ENCODE measurements at regions not wholly inside any gene's neighbourhood (a gene's known extent, or its start where the extent isn't known, plus 50 kb on each side); places are given as distances from the start of the nearest gene placed in this dataset.
A peak's percentile ranks its signal among the peaks of the same experiment; 100 is the strongest.
"Not testable (repeated sequence)": the region's sequence is repeated elsewhere in the genome, so short reads cannot be mapped to it uniquely, and the experiment has no call there.

DNA sequence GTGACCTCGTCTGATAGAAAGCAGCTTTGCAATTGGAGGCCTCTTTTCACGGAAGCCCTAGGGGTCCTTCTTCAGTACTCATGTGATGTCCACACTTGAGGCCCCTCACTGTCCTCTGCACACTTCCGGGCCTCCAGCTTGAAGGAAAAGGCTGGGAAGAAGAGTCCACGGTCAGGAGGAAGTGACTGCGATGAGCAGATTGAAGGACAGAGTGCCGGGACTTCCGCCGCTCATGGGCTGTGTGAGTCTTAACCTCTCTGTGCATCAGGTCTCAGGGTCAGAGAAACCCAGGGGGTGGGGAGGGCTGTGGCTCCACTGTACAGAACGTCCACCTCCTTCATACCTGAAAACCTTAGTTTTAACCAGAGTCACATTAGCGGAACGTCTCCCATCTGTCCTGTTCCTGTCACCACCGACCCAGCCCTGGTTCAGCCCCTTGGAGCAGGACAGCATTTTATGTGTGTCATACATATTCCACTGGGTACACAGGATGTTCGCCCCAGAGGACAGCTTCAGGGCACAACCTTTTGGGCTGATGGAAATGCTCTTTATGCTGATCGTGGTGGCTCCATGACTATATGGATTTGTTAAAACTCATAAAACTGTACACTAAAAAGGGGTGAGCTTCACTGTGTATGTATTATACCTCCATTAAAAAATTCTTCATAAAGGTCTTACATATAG is 51.0 kb upstream of the SORCS2 start:
- H3K4me3 ChIP-seq (ENCODE audit: low read depth, low read length) = no peak overlapping the region

DNA sequence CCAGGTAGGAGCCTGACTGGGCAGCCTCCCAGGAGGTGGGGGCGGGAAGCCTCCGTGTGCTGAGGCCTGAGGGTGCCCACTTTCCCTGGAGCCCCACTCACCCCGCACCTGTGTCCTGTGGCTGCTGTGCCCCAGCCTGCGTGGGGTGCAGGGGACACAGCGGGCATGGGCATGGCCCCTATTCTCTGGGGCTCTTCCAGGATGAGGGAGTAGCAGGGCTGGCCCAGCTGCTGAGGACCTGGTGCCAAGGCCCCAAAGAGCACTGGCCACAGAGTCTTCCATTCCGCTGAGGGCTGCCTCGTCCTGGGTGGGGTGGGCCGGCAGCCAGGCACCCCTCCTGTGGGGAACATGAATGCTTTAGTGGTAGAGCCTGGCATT is 51.7 kb upstream of the SORCS2 start:
- DNase-seq (ENCODE audit: low read depth) = no peak
- no peak overlapping the region for H3K4me3 ChIP-seq (ENCODE audit: low read depth, low read length)

More for the DNA sequence above, 51.0 kb upstream of the SORCS2 start:
- DNase-seq (ENCODE audit: low read depth) = no peak

DNA sequence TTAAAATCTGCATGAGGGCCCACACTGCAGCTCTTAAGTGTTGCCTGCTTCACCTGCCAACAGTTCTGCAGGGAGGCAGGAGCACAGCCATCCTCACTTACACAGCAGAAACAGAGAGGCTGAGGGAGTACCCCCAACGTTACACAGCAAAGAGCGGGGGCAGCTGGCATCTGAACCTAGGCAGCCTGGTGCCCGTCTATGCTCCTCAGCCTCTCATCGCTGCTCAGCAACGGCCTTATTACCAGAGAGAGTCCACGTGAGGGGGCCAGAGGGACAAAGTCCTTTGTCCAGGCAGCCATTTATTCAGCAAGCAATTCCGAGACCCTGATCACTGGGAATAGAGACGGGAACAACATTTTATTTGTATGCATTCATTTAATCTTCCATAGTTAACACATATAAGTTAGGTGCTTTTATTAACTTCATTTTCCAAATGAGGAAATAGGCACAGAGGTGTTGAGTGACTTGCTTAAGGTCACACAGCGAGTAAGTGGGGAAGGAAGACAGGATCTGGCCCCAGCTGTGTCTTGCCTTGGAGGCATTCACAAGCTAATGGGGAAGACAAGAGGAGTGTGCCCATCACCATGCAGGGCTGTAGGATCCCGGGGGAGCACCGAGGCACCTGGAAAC is 52.2 kb upstream of the SORCS2 start:
- no peak for DNase-seq (ENCODE audit: low read depth)
- no peak overlapping the region for H3K4me3 ChIP-seq (ENCODE audit: low read depth, low read length)

DNA sequence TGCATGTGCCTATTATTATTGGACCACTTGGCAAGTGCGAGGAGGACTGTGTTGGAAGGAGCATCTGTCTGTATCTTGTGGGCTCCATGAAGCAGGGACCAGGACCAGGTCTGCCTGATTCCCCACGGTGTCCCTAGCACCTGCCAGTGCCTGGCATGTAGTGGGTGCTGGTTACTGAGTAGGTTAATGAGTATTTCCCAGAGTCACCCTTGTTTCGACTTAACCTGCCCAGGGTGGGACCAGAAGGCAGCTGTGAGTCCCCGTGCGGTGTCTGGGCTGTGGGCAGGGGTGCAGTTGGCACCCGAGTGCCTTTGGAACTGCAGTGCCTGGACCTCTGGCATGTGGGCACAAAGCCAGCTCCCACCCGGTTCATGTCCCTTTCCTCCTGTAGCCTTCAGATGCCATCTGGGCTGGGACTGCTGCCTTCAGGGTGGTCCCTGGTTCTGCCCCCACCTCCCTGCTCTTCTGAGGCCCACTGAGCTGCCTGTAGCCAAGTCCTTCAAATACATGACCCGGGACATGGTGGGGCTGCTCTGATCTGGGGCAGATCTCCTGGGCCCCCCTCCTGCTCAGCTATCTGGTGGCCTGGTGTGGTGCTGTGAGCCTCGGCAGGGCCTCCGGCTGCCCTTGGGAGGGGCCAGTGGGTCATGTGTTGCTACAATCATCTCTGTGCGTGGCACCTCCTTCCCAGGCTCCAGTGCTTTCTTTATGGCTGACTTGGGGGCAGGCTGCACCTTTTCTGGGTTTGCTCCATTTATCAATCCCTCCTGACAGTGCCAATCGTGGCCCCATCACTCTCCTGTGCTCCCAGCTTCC is 53.0 kb upstream of the SORCS2 start:
- DNase-seq (ENCODE audit: low read depth) = no peak
- no peak overlapping the region for H3K4me3 ChIP-seq (ENCODE audit: low read depth, low read length)

DNA sequence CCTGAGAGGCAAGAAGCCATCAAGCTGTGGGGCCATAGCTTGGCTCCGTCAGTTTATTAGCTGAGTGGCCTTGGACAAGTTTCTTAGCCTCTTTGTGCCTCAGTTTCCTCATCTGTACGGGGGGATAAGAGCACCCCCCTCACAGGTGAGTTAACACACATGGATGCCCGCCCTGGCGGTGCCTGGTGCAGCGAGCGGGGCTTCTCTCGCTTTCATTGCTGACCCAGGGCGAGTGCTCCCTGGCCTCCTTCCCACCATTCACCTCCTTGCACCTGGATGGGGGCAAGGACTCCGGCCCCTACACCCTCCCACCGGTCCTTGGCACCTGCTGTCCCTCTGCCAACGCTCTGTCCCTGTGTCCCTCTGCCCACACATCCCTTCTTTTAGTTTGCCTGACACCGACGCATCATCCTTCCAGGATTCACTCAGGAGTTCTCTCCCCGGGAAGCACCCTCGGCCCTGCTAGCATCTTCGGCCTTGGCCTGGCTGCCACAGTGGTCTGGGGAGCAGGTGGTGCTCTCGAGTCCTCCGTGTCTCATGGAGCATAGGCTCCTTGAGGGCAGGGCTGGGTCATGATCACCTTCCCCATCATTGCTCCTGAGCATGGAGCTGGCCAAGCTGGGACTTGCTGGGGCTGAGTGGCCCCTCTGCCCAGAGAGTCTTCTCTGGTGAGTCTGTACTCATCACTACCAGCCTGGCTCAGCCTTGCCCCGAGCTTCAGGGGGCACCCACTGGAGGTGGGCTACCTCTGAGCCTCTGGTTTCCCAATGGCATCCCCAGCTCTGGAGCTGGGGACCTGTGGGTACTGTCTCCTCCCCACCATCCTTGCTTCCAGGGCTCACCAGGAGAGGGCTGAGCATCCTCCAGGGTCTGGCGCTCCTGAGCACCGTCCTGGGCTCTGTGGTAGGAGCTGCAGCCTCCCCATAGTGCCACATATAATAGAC is 53.8 kb upstream of the SORCS2 start:
- no peak overlapping the region for H3K4me3 ChIP-seq (ENCODE audit: low read depth, low read length)

DNA sequence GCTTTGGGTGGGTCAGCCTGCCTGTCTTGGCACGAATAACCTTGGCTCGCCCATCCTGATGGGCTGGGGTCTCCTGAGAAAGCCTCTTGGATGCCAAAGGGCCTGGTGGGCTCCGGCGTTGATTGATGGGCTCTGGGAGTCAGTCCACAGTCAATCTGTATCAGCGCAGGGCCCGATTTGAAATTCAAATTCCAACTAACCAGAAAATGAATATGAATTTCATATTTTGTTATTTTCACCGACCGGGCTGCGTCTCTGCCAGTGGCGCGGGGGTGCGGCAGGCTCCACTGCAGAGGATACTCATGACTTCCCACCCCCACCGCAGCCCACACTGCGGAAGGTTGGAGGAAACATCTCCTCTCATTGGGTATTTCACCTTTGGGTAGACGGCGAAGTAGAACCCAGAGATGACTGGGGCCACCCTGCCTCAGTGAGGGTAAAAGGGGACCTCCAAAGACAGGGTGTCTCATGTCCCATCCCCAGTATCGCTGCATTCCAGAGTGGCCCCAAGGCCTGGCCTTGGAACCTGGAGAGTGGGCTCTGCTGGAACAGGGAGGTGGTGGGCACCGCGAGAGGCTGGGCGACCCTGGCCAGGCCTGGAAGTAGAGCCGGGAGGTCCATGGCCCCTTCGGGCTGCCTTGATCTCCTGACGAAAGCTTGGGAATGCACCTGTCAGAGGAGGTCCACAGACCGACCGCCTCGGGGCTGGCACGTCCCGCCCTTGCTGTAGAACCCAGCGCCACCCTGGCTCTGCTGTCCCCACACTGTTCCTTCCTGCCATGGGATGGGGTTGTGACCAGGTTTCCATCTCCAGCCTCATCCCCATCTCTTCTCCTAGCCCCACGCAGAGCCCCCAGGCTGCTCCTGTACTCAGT is 54.8 kb upstream of the SORCS2 start:
- DNase-seq (ENCODE audit: low read depth) = no peak

More for the DNA sequence above, 53.8 kb upstream of the SORCS2 start:
- DNase-seq (ENCODE audit: low read depth) = no peak

DNA sequence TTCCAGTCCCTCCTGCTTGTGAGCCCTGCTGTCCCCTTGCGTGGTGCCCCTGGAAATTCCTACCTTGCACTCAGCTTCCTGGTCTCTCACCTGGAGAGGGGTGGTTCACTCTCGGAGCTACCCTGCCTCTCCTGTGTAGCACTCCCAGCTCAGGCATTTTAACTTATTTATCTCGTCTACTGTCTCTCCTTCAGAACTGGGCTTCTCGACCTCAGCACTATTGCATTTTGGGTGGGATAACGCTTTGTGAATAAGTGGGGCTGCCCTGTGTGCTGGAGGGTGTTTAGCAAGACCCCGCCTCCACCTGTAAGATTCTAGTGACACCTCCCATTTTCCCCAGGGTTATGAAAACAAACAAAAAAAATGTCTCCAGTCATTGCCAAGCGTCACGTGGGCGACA is 56.0 kb upstream of the SORCS2 start:
- DNase-seq (ENCODE audit: low read depth) = no peak
- no peak overlapping the region for H3K4me3 ChIP-seq (ENCODE audit: low read depth, low read length)

More for the DNA sequence above, 54.8 kb upstream of the SORCS2 start:
- no peak overlapping the region for H3K4me3 ChIP-seq (ENCODE audit: low read depth, low read length)

DNA sequence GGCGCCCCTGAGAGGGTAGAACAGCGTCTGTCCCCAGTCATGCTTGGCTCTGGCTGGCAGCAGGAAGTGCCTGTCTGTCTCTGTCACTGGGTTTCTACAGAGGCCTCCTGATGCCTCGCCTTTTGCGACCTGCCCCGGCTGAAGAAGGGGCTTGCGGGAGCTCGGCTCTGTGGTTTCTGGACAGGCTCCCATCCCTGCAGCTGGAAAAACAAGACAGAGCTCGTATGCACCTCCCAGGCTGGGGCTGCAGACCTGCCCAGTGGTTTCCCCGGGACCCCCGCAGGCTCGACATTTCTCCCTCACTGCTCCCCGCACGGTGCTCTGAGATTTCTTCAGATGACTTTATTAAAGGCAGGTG is 57.0 kb upstream of the SORCS2 start:
- peak; percentile 34 for DNase-seq (ENCODE audit: low read depth)
- H3K4me3 ChIP-seq (ENCODE audit: low read depth, low read length) = no peak overlapping the region

DNA sequence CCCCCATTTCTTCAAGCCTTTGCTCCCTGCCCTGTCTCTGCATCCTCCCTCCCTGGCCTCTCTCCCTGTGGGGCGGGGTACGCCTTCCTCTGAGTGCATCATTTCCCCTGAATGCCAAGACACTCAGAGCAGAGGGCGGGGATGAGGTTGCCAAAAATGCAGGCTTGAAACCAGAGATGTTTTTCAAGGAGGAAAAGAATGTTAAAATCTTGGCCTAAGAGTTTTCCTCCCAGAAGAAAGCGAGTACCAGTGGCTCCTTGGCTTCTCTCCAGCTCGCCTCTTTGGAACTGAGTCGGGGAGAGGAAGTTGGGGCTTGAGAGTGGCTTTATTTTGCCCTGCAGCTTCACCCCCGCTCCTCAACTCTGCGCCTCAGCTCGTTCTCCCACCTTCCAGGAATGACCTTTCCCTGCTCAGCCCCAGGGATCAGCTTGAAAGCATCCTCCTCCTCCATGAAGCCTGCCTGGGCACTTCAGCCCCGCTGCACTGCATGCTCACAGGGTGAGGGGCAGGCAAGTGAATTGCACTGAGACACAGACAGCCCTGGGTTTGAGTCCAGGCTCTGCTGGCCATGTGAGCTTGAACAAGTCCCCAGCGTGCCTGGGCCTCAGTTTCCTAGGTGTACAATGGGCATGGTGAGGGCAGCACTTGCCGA is 57.5 kb upstream of the SORCS2 start:
- peak; percentile 76 for DNase-seq (ENCODE audit: low read depth)

DNA sequence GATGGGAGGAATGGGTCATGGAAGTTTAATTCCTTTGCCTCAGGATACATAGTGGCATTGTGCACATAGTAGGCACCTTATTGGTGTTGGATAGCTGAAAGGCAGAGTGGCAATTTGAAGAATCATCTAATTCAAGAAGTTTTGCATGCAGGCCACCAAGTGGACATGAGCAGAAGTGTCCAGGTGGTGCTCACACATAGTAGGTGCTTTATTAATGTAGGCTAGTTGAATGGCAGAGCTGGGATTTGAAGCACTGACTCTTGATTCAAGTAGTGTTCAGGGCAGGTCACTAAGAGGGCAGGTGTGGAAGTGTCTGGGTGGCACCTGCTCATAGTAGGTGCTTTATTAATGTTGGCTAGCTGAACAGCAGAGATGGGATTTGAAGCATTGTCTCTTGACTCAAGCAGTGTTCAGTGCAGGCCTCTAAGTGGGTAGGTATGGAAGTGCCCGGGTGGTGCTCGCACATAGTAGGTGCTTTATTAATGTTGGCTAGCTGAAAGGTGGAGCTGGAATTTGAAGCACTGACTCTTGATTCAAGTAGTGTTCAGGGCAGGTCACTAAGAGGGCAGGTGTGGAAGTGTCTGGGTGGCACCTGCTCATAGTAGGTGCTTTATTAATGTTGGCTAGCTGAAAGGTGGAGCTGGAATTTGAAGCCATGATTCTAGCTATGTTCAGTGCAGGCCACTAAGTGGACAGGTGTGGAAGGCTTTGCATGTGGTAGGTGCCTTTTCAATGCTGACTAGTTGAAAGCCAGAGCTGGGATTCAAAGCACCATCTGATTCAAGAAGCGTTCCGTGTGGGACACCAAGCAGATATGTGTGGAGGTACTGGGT is 58.3 kb upstream of the SORCS2 start:
- not testable (repeated sequence) for H3K4me3 ChIP-seq (ENCODE audit: low read depth, low read length); DNase-seq (ENCODE audit: low read depth)

More for the DNA sequence above, 57.5 kb upstream of the SORCS2 start:
- no peak overlapping the region for H3K4me3 ChIP-seq (ENCODE audit: low read depth, low read length)

DNA sequence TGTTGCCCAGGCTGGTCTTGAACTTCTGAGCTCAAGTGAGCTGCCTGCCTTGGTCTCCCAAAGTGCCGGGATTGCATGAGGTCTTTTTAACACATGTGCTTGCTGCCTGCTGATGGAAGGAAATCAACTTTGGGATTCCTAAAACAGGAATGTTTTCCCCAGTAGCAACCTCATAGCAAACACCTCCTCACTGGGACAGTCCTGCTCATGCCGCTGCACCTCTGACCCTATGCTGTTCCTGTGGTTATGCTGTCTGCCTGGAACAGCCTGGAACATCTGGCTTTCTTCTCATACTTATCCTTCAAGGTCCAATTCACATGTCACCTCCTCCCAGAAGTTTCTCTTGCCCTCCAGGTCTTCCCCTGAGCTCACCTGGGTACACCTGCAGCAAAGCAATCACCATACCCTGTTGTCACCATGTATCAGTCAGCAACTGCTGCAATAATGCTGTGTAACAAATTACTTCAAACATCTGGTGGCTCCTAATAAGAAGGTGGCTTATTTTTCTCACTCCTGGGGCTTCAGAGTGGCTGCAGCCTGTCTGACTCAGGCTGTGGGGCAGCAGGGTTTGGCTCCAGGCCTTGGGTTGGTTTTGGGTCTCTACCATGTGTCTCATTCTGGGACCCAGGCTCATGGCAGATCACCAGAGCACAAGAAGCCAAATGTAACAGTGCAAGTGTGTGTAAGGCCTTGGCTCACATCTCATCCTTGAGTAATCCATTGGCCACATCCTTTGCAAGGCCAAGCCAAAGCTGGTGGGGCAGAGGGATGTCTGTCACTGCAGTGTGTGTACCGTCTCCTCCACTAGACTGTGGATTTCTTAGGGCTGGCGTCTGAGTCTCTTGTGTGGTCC is 59.4 kb upstream of the SORCS2 start:
- DNase-seq (ENCODE audit: low read depth) = no peak

DNA sequence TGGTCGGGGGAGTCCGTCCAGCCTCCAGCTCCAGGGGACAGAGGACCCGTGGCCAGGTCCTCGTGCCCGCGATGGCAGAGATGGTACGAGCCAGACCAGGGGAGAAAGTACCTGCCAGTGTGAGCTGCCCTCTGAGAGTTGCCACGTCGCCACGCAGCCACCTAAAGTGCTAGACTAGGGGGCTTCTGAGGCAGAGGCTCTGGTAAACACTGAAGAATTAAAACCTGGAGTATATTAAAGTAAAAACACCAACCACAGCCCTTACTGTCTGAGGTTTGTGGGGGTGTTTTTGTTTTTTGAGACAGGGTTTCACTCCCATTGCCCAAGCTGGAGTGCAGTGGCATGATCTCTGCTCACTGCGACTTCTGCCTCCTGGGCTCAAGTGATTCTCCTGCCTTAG is 60.1 kb upstream of the SORCS2 start:
- no peak for DNase-seq (ENCODE audit: low read depth)
- H3K4me3 ChIP-seq (ENCODE audit: low read depth, low read length) = no peak overlapping the region

More for the DNA sequence above, 59.4 kb upstream of the SORCS2 start:
- H3K4me3 ChIP-seq (ENCODE audit: low read depth, low read length) = no peak overlapping the region

DNA sequence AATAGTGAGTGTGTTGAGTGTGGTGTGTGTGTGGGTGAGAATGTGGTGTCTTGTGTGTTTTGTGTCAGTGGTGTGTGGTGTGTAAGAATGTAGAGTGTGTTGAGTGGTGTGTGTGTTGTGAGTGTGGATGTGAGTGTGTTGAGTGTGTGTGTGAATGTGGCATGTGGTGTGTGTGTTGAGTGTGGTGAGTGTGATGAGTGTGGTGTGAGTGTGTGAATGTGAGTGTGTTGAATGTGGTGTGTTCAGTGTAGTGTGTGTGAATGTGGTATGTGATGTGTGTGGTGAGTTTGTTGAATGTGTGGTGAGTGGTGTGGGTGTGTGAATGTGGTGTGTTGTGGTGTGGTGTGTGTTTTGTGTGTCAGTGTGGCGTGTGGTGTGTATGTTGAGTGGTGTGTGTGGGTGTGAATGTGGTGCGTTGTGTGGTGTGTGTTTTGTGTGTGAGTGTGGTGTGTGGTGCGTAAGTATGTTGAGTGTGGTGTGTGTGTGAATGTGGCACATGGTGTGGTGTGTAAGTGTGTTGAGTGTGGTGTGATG is 60.8 kb upstream of the SORCS2 start:
- no peak for DNase-seq (ENCODE audit: low read depth)

DNA sequence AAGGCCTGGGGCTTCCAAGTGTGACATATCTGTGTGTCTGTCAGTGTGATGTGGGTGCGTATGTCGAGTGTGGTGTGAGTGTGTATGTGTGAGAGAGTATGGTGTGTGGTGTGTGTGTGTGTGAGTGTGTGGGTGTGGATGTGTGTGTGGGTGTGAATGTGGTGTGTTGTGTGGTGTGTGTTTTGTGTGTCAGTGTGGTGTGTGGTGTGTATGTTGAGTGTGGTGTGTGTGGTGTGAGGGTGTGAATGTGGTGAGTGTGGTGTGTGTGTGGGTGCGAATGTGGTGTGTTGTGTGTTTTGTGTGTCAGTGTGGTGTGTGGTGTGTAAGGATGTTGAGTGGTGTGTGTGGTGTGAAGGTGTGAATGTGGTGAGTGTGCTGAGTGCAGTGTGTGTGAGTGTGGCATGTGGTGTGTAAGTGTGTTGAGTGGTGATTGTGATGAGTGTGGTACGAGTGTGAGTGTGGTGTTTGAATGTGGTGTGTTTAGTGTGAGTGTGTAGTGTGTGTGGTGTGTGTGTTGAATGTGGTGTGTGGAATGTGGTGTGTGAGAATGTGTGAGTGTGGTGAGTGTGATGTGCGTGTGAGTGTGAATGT is 61.6 kb upstream of the SORCS2 start:
- no peak overlapping the region for H3K4me3 ChIP-seq (ENCODE audit: low read depth, low read length)
- no peak for DNase-seq (ENCODE audit: low read depth)

More for the DNA sequence above, 60.8 kb upstream of the SORCS2 start:
- no peak overlapping the region for H3K4me3 ChIP-seq (ENCODE audit: low read depth, low read length)

DNA sequence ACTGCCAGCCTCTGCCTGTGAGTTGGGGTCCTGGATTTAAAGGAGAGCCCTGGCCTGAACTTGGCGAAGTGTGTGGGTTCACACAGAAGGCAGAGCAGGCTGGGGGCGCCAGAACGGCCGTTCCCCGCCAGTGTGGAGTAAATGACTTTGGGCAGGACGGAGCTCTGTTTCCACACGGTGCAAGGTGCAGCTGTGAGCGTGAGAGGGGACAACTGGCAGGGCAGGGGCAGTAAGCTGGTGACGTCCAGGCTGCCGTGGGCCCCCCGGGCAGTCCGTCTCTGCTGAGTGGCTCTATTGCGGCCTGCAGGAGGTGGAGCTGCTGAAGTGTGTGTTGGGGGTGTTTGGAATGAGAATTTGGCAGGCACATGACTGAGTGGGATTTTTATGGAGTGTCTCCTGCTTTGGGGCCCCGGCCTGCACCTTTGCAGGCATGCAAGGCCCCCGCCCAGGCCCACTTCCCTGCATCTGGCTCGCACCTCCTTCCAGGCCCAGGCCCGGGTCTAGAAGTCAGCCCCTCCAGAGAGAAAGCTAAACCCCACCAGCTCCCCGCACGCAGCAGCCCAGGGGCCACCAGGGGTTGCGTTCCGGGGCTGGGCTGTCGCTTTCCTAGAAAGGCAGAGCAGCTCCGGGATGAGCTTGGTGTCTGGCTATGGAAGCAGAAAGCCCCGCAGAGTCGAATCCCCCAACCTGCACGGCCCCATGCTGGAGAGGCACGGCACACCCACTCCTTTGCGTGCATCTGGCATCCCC is 62.2 kb upstream of the GRPEL1 start:
- no peak overlapping the region for H3K4me3 ChIP-seq (ENCODE audit: low read depth, low read length)
- no peak for DNase-seq (ENCODE audit: low read depth)
